ENCODE measurements at regions not wholly inside any gene's neighbourhood (a gene's known extent, or its start where the extent isn't known, plus 50 kb on each side); places are given as distances from the start of the nearest gene placed in this dataset.

DNA sequence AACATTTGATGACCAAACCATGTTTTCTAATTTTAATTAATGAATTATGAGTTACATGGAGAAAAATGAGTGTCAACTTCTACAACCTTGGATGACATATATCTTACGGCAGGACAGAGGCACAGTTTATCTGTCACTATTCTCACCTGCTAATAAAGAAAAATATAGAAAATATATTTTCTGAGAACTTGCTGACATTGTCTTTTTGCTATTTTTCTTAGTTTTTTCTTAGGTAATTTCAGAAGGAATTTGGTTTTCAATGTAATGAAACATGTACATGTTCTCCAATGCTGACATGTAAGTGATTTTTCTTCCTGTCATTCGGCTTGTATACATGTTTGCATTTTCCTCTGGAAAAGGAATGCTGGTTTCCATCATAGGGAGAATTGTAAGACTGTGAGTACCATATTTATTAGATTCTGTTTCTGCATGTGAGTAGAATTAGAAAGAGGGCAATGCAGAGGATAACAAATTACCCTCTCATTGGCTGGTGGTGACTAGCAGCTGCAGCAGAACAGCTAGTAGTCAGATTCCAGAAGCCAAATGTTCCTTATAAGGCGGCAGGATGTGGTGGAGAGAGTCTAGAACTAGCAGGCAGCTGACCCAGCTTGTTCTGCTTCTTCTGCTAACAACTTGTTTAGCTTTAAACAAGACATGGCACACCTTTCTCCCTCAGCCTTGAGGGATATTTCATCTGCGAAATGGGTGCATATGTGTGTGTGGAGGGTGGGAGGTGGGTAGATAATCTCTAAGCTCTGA, 132.8 kb upstream of the SPACA1 start:
- FAIRE-seq = no peak
- Histone ChIP-seq H3K36me3 (no peaks in the 10 kb centered on the region), H3K9me3 (no peaks in the 10 kb centered on the region), H3K4me3 (no peak overlapping the region), H3K27ac (no peak overlapping the region), H3K27me3 (no peaks in the 10 kb centered on the region), H3K4me1 (no peaks in the 10 kb centered on the region)
- no peak for DNase-seq
- no peak for TF ChIP-seq CTCF (IDR thresholded peaks at IDR 0.05)
- 84 to 86% methylated on average over 4 of the region's 4 CpGs for WGBS, 2 donors
- intact Hi-C loops (cut with DNase I) = no loop called here
- no peak for ATAC-seq

DNA sequence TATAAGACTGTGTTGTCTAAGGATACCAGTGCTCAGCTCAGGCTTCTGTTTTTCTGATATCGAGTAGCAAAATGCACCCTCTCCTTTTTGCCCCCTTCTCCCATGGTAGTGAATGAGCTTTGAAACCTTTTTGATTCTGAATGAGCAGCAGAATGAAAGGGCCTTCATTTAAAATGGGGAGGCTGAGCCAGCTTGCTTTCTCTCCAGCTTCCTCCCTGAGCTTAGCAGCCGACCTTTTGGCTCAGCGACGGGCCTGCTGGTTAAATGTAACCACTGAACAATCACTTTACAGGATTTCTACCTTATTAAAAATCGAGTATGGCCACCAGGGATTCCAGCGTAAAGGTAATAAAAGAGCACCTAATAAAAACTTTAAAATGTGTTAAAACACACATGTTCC, 133.7 kb upstream of the SPACA1 start:
- H3K27me3 ChIP-seq = no peaks in the 10 kb centered on the region
- WGBS, 2 donors = 60 to 63% methylated on average over 6 of the region's 6 CpGs
- no peaks in the 10 kb centered on the region for H3K4me1 ChIP-seq
- DNase-seq (no peak), ATAC-seq (no peak), FAIRE-seq (no peak)
- H3K9me3 ChIP-seq = no peaks in the 10 kb centered on the region
- H3K27ac ChIP-seq = no peak overlapping the region
- H3K4me3 ChIP-seq = no peak overlapping the region
- TF ChIP-seq CTCF (IDR thresholded peaks at IDR 0.05) = no peak
- intact Hi-C loops (cut with DNase I) = no loop called here
- H3K36me3 ChIP-seq = no peaks in the 10 kb centered on the region

- no peak for TF ChIP-seq CTCF (IDR thresholded peaks at IDR 0.05)
- intact Hi-C loops (cut with DNase I) = no loop called here
- Histone ChIP-seq H3K9me3 (no peaks in the 10 kb centered on the region), H3K4me1 (no peaks in the 10 kb centered on the region), H3K27ac (no peak overlapping the region), H3K36me3 (no peaks in the 10 kb centered on the region), H3K4me3 (no peak overlapping the region), H3K27me3 (no peaks in the 10 kb centered on the region)
- FAIRE-seq = no peak
- 84 to 87% methylated on average over 1 of the region's 1 CpG for WGBS, 2 donors
- DNase-seq = no peak
- no peak for ATAC-seq
These were observed 135.5 kb upstream of the SPACA1 start for GRCh38 chr6:87912102-87912501.

GRCh38 chr6:87909849-87910248, 137.8 kb upstream of the SPACA1 start:
- WGBS, 2 donors = 74 to 81% methylated on average over 8 of the region's 8 CpGs
- Histone ChIP-seq H3K9me3 (no peaks in the 10 kb centered on the region), H3K36me3 (no peaks in the 10 kb centered on the region), H3K27me3 (no peaks in the 10 kb centered on the region), H3K4me1 (no peaks in the 10 kb centered on the region), H3K4me3 (no peak overlapping the region), H3K27ac (no peak overlapping the region)
- FAIRE-seq (no peak), DNase-seq (no peak), ATAC-seq (no peak)
- TF ChIP-seq CTCF (IDR thresholded peaks at IDR 0.05) = no peak
- intact Hi-C loops (cut with DNase I) = no loop called here

GRCh38 chr6:87908978-87909811, 138.4 kb upstream of the SPACA1 start:
- WGBS, 2 donors = 62 to 67% methylated on average over 6 of the region's 6 CpGs
- intact Hi-C loops (cut with DNase I) = no loop called here

More at GRCh38 chr6:87908978-87909811, 138.4 kb upstream of the SPACA1 start:
- H3K4me1 ChIP-seq = no peaks in the 10 kb centered on the region
- no peaks in the 10 kb centered on the region for H3K27me3 ChIP-seq
- ATAC-seq = no peak
- no peak for FAIRE-seq
- no peak for TF ChIP-seq CTCF (IDR thresholded peaks at IDR 0.05)
- no peak overlapping the region for H3K27ac ChIP-seq
- no peaks in the 10 kb centered on the region for H3K9me3 ChIP-seq
- no peaks in the 10 kb centered on the region for H3K36me3 ChIP-seq
- H3K4me3 ChIP-seq = no peak overlapping the region
- no peak for DNase-seq
